ENCODE measurements at regions not wholly inside any gene's neighbourhood (a gene's known extent, or its start where the extent isn't known, plus 50 kb on each side); places are given as distances from the start of the nearest gene placed in this dataset.

GRCh38 chr7:96479015-96479645 lies 157.2 kb upstream of the SLC25A13 start:
- no peak overlapping the region for H3K27ac ChIP-seq
- H3K9me2 ChIP-seq (replicated peaks; ENCODE audit: insufficient read depth) = no peaks in the 10 kb centered on the region
- H4K20me1 ChIP-seq (ENCODE audit: insufficient read depth, poor library complexity, severe bottlenecking) = no peaks in the 10 kb centered on the region
- H3K4me1 ChIP-seq (ENCODE audit: insufficient read depth) = no peaks in the 10 kb centered on the region
- no peak overlapping the region for H3K4me3 ChIP-seq
- H3K79me2 ChIP-seq = no peaks in the 10 kb centered on the region
- no peaks in the 10 kb centered on the region for H3K36me3 ChIP-seq (replicated peaks; ENCODE audit: insufficient read depth, low read depth)
- 91% methylated on average over 4 of the region's 4 CpGs for WGBS (ENCODE audit: low lambda C conversion rate, missing lambda C conversion rate)
- no peak overlapping the region for H2AFZ ChIP-seq
- no peak for DNase-seq (ENCODE audit: low spot score)
- no peaks in the 10 kb centered on the region for H3K9me3 ChIP-seq (ENCODE audit: low read depth)
- no peak for TF ChIP-seq EZH2phosphoT487 (IDR thresholded peaks at IDR 0.05; ENCODE audit: low read depth, severe bottlenecking, unreplicated experiment)
- TF ChIP-seq CTCF (IDR thresholded peaks at IDR 0.05; ENCODE audit: poor library complexity) = no peak
- TF ChIP-seq EZH2 (IDR thresholded peaks at IDR 0.05; ENCODE audit: borderline replicate concordance) = no peak
- H3K27me3 ChIP-seq = no peaks in the 10 kb centered on the region
- H3K4me2 ChIP-seq = no peak overlapping the region

GRCh38 chr7:96471606-96472005 lies 149.7 kb upstream of the SLC25A13 start:
- TF ChIP-seq CTCF (IDR thresholded peaks at IDR 0.05; ENCODE audit: poor library complexity) (no peak), EZH2phosphoT487 (IDR thresholded peaks at IDR 0.05; ENCODE audit: low read depth, severe bottlenecking, unreplicated experiment) (no peak), EZH2 (IDR thresholded peaks at IDR 0.05; ENCODE audit: borderline replicate concordance) (no peak)
- WGBS (ENCODE audit: low lambda C conversion rate, missing lambda C conversion rate) = 96% methylated on average over 1 of the region's 1 CpG
- H3K4me2 ChIP-seq = no peak overlapping the region
- DNase-seq (ENCODE audit: low spot score) = no peak
- H3K4me1 ChIP-seq (ENCODE audit: insufficient read depth) = no peaks in the 10 kb centered on the region
- H3K79me2 ChIP-seq = no peaks in the 10 kb centered on the region
- no peak overlapping the region for H3K27ac ChIP-seq
- no peaks in the 10 kb centered on the region for H4K20me1 ChIP-seq (ENCODE audit: insufficient read depth, poor library complexity, severe bottlenecking)
- H3K4me3 ChIP-seq = no peak overlapping the region
- peaks cover 5% of the 10 kb centered on the region for H3K27me3 ChIP-seq
- no peaks in the 10 kb centered on the region for H3K36me3 ChIP-seq (replicated peaks; ENCODE audit: insufficient read depth, low read depth)
- no peaks in the 10 kb centered on the region for H3K9me3 ChIP-seq (ENCODE audit: low read depth)
- H3K9me2 ChIP-seq (replicated peaks; ENCODE audit: insufficient read depth) = no peaks in the 10 kb centered on the region
- no peak overlapping the region for H2AFZ ChIP-seq

DNA sequence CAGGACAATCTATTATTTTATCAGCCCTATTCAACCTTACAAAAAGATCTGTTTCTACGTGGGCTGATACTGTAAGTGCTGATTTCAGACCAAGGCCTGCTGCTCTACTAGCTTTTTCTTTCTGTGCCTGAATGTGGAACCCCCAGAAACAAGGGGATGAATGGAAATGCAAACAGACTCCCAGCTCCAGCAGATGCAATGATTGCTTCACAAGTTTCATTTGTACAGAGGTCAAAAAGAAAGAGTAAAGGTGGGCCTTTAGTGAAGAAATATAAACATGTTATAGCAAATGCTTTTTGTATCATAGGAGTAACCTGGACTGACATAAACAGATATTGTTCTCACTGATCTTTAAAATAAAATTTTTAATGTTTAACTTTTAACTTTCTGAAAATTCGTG lies 130.2 kb upstream of the SLC25A13 start:
- no peaks in the 10 kb centered on the region for H3K4me1 ChIP-seq (ENCODE audit: insufficient read depth)
- H3K9me3 ChIP-seq (ENCODE audit: low read depth) = no peaks in the 10 kb centered on the region
- no peak for TF ChIP-seq EZH2 (IDR thresholded peaks at IDR 0.05; ENCODE audit: borderline replicate concordance)
- no peak for TF ChIP-seq EZH2phosphoT487 (IDR thresholded peaks at IDR 0.05; ENCODE audit: low read depth, severe bottlenecking, unreplicated experiment)
- TF ChIP-seq CTCF (IDR thresholded peaks at IDR 0.05; ENCODE audit: poor library complexity) = no peak
- no peaks in the 10 kb centered on the region for H4K20me1 ChIP-seq (ENCODE audit: insufficient read depth, poor library complexity, severe bottlenecking)
- no peaks in the 10 kb centered on the region for H3K36me3 ChIP-seq (replicated peaks; ENCODE audit: insufficient read depth, low read depth)
- H3K79me2 ChIP-seq = no peaks in the 10 kb centered on the region
- no peak overlapping the region for H3K27ac ChIP-seq
- peaks cover 5% of the 10 kb centered on the region for H3K27me3 ChIP-seq
- no peak overlapping the region for H3K4me2 ChIP-seq
- no peak for DNase-seq (ENCODE audit: low spot score)
- no peak overlapping the region for H3K4me3 ChIP-seq
- no peaks in the 10 kb centered on the region for H3K9me2 ChIP-seq (replicated peaks; ENCODE audit: insufficient read depth)
- H2AFZ ChIP-seq = no peak overlapping the region
- WGBS (ENCODE audit: low lambda C conversion rate, missing lambda C conversion rate) = 88% methylated on average over 2 of the region's 2 CpGs
